ENCODE measurements at regions not wholly inside any gene's neighbourhood (a gene's known extent, or its start where the extent isn't known, plus 50 kb on each side); places are given as distances from the start of the nearest gene placed in this dataset.

DNA sequence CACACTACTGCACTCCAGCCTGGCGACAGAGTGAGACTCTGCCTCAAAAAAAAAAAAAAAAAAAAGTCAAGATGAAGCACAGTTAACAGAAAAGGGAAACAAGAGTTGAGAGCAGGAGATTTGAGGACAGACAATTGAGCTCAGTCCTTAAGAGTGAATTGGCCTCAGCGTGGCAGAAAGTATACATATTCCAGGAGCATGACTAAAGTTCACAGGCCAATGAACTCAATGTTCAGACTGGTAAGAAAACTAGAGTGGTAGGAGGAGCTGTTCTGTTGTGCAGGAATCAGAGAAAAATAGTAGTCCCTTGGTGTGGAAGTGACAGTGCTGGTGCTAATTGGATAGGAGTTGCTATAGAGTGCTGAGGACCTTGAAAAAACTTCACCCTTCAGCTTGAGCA lies 60.0 kb downstream of the NRN1 start:
- no peak for DNase-seq

DNA sequence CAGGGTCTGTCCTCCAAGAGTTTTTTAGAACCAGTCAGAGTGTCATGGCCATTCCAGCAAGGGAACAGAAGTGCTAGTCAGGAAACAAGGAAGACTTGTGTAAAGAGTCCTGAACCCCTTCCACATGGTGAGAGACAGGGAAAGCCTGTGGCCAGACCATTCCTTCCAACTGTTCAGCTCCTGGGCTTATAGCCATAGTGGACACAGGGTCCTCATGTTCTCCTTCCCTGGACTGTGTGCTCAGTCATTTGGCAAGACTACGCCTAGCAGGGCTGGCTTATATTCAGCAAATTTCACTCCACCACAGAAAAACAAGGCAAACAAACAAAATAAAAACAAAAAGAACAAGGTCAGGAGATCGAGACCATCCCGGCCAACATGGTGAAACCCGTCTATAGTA lies 60.5 kb downstream of the NRN1 start:
- no peak for DNase-seq

DNA sequence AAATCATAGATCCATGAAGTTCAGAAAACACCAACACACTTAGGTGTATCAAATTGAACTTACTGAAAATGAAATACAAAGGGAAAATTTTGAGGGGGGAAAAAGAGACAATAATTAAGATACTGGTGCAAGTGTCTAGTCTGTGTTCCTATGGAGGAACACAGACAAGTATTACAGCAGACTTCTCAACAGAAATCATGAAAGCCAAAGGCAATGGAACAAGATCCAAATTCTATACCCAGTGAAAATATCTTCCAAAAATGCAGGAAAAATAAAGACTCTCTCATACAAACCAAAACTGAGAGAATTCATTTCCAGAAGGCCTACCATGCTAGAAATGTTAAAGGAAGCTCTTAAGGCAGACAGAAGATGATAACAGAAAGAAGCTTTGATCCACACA lies 63.1 kb downstream of the NRN1 start:
- no peak for DNase-seq

DNA sequence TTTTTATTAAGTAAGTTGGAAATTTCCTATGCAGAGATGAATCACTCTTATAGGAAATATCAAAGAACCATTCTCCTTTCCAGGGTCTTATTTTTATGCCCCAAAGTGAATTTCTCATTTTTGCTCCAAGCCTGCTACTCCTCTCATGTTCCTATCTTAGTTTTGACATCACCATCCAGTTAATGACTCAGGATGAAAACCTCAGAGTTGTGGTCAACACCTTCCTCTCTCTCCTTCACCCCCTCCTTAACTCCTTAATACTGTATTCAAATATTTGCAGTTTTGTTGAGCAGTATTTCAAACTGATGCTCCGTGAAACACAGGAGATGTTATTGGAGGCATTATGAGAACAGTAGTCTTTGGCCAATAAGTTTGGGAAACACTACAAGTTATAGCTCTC lies 64.1 kb downstream of the NRN1 start:
- DNase-seq = no peak

DNA sequence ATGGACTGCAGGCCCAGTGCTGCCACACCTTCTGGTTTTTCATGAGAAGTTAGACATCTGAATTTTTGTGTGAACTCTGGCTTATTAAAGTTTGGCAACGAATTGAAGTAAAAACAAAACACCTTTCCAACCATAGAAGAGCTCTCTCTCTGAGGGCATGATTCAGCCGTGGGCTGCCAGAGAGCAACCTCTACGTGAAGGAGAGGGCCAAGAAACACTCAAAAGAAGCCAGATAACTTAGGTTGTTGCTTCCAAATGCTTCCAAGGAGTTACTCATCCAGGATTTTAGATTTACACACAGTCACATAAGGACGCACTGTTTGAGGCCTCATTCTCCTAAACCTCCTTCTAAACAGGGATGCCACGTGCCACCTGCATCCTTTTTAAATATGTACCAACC lies 65.5 kb downstream of the NRN1 start:
- DNase-seq = no peak

DNA sequence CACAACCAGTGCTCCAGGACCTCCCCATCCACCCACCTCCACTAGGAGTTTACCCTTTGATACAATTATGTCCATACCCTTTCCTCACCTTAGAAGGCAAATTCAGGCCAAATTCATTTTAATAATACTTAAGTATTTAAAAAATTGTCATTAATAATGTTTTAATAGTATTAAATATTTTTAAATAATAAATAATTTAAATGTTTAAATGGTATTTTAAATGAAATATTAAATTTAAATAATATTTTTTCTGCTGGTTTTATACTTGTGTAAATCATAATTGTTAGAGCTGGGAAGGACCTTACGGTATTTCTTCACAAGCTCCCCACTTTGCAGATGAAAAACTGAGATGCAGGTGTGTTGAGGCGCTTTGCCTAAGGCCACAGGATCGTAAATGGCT lies 67.8 kb downstream of the NRN1 start:
- no peak for DNase-seq

DNA sequence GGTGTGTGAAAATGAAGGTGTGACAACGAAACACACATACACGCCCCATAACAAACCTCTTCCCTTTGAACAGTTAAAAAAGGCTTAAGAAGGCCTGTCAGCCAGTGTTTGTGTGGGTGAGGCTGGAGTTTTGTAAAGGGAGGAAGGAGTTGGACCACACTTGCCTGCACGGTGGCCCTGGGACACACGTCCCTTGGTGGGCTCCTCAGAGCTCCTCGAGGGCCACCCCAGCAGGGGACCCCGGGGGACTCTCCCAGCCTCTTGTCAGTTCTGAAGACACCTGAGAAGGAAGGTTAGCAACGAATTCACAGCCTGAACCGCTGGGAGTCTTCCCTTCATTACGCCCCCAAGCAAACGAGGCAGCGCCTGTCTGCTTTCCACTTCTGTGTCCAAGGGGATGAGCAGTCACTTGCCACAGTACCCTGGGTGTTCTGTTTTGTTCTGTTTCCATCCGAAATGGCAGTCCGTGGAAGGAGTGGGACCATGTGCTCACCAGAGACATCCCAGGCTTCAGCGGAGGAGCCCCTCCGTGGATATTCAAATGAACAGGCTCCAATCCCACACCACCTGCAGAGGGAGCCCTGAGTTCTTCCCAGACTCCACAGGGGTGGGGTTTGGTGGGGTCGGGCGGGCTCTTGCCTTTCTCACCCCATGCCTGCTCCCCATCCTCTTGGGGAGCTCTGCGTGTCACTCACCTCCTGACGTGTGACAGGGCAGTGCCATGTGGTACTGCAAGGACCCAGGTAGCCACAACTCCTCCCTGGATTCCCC lies 68.6 kb downstream of the NRN1 start:
- DNase-seq = no peak

DNA sequence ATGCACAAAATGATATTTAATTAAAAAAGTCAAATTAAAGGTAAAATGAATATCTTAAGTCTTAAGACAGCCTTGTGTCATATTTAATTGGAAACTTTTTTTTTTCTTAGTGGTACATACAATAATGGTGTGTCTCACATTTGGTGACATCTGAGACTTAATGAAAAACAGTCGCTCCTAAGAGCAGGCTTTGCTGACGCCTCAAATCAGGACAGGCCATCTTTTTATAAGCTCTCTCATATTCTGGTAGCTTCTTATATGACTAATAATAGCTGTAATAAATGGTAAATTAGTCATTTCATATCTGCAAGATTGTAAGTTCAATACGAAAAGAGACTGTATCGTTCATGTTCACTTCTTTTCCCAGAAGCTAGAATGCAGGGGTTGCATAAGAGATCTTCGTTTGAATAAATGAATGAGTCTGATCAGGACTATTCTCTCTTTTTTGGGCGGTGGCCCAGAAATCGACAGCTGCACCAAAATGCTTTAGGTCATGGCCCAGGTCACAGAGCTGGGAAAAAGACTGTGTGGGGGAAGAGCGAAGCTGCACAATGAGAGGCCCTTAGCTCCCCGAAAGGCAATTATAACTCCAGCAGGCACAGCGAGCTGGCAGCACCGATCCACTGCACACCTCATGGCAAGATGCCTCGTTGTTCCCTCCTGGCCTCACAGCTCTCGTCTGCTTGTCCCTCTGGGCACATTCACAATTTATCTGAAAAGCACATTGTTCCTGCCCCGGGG lies 69.4 kb downstream of the NRN1 start:
- no peak for DNase-seq

DNA sequence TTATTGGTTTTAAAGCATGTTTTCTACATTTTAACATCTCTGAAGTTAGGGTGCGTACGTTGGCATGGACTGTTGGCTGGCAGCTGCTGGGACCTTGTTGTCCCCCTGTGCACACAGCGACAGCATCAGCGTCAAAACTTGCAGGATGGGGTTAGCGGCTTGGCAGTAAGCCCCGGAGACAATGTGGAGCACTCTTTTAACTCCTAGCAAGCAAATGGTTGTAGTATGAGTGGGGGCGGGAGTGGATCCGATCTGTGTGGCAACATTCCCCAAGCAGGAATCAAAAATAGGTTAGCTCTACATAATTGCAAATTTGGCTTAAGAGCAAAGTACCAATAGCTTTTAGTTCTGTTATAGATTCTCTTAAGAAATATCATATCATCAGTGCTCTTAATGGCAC lies 70.1 kb downstream of the NRN1 start:
- no peak for DNase-seq

DNA sequence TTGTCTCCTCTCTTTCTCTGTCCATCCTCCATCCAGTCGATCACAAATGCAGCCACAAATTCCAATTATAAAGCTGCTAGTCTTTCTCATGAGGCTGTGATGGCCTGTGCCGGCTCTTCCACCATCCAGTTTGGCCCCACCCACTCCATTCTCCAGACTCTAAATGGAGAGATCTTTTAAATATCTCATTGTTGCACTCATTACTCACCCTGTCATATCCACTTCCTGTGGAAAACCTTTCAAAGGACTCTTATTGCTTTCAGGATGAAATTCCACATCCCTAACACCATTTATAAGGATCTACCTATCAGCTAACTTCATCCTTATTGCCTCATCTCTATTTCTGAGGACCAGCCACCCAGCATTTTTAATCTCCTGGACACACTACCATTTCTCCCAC lies 70.6 kb downstream of the NRN1 start:
- DNase-seq = no peak

DNA sequence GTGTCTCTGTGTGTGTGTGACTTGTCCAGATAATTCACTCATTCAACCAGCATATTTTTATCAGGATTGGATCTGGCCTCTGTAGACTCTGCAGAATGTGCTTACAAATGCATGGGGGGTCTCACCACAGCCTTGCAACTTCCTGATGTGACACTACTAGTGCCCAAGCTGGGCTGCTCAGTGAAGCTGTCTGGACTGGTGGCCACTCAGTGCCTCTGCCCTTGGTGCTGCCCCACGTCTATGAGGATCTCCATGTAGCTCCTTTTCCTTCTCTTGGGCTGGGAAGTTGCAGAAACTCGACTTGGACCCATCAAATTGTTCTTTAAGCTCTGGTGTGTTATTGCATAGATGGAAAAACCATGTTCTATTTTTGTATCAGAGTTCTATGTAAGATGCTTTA lies 75.8 kb downstream of the NRN1 start:
- no peak for DNase-seq

DNA sequence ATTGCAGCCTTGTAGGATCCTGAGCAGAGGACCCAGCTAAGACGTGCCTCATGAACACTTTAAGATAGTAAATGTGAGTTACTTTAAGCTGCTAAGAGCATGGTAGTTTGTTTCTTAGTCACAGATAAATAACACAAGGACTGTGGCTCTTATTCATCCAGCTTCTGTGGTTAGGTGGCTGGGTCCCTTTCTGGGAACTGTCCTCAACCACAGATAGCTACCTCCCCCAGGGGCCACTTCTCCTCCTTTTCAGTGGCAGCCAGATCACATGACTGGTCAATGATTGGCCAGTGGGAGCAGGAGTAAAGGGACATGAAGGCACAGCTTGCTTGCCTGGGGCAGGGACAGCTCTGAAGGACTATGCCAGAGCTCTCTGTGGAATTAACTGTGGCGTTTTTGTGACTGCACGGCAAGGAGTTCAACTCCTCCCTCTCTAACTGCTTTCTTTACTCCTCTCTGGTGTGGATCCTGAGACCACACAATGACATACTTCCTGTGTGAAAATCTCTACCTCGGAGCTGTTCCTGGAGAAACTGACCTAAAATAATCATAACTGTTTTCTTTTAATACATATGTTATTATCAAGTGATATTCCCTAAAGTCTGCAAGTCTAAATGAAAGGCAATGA lies 76.5 kb downstream of the NRN1 start:
- DNase-seq = no peak

DNA sequence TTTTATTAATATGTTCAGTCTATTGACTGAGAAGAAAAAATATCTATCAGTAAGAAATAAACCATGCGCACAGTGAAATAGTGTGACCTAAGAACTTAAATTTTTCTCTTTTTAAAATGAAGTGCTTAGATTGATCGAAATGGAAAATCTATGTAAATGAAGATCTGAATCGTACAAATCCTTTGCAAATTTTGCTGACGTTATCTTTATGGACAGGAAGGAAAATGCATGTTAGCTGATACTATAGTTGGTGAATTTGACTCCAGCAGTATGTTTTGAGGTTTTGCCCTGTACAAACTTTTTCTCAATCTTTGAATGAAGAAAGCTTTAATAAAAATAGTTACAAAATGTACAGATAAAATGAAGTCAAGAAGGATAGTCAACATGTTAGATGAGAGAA lies 82.9 kb downstream of the NRN1 start:
- DNase-seq = no peak

DNA sequence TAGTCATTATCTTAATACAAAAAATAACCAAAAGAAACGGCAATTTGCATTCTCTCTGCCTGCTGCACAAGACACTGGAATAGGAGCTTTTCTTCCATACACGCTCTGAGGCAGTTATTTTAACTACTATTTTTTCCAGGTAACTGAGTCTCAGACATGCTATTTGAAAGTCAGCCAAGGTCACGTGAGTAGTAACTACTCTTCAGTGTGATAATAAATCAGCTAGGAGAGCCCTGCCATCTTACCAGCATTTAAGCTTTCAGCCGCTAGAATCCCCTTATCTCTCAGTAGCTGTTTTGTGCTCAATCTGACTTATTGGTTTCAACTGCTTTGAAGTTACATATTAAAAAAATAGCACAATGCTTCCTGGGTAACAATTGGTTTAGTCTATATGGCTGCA lies 84.5 kb downstream of the NRN1 start:
- DNase-seq = no peak

DNA sequence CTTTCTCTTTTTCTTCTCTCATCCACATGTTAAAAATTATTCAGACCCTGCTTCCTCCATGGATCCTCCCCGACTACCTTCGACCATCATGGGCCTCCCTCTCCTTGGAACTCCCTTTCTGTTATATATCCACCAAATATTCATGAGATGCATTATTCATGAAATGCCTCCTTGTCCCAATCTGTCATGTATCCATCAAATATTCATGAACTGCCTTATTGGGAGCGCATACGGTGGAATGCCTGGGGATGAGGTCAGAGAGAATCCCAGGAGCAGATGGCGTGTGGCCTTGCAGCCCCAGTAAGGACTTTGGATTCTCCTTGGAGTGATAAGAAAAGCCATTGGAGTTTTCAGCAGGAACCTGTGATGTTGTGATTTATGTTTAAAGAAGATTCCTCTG lies 97.0 kb downstream of the NRN1 start:
- DNase-seq = no peak

DNA sequence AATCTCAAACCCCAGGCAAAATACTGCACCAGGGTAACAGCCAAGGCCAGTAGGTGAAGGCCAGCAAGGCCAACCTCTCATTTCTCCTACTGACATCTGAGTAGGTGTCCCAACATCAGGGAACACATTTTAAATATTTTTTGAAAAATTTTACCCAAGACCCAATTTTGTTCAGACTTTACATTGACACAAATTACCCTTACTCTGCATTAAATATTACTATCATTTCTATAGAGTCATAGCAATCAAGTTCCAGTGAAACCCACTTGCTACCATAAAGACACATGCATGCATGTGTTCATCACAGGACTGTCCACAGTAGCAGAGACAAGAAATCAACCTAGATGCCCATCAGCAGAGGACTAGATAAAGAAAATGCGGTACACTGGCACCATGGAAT lies 99.9 kb downstream of the NRN1 start:
- no peak for DNase-seq

DNA sequence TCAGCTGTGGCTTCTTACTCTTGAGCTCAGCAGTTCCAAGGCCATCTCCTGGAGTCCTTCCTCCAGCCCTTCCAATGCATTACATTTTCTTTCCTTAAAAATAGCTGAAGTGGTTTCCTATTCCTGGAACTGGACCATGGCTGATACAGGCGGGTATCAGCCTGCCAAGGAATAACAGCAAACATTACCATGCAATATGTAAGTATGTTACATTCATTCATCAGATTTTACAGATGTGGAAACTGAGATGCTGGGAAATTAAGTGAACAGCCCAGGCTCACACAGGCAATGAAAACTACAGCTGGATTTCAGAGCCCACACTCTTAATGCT lies 100.4 kb downstream of the NRN1 start:
- DNase-seq = no peak

DNA sequence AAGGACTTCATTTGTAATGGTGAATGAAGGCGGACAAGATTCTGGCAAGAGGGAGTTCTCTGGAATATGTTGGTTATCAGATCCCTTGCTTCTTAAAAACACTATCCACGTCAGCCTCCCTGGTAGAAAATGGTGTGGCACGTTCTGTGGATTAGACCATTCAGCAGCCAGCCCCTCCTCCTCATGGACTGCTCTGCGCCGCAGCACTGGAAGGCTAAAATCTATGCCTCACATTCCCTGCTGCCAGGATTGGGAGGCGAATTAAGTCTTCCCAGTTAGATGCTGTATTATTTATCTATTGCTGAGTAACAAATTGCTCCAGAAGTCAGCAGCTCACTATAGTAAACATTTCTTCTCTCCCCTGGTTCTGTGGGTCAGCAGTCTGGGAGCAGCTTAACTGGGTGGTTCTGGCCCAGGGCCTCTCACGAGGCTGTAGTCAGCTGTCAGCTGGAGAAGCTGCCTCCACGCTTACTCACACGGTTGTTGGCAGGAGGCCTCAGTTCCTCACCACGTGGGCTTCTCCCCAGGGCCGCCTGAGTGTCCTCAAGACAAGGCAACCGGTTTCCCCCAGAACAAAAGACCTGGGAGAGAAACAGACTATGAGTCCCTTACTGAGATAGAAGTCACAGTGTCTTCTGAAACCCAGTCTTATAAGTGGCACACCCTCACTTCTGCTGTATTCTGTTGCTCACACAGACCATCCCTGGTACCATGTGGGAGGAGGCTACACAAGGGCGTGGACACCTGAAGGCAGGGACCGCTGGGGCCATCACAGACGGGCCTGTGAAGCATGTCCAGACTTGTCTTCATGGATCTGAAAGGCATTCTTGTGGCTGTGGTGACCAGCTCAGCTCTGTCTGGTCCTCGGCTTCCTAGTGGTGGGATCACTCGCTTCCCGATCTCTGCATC lies 101.0 kb downstream of the NRN1 start:
- no peak for DNase-seq

DNA sequence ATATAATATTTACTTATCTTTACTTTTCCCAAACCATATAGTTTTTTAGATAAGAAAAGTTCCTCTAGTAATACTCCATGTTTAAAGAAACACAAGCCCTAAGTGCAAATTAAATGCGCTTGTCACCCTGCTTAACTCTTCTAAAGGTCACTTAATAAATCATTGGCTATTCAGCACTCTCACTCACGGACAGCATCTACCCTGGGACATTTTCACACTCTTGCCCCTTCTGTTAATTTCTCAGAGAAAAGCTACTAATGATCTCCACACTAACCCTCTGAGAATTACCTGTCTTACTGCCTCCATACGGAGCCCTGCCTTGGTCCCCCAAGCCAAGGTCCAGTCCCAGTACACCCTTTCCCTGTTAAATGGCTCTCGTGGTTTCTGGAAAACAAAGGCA lies 102.2 kb downstream of the NRN1 start:
- no peak for DNase-seq

DNA sequence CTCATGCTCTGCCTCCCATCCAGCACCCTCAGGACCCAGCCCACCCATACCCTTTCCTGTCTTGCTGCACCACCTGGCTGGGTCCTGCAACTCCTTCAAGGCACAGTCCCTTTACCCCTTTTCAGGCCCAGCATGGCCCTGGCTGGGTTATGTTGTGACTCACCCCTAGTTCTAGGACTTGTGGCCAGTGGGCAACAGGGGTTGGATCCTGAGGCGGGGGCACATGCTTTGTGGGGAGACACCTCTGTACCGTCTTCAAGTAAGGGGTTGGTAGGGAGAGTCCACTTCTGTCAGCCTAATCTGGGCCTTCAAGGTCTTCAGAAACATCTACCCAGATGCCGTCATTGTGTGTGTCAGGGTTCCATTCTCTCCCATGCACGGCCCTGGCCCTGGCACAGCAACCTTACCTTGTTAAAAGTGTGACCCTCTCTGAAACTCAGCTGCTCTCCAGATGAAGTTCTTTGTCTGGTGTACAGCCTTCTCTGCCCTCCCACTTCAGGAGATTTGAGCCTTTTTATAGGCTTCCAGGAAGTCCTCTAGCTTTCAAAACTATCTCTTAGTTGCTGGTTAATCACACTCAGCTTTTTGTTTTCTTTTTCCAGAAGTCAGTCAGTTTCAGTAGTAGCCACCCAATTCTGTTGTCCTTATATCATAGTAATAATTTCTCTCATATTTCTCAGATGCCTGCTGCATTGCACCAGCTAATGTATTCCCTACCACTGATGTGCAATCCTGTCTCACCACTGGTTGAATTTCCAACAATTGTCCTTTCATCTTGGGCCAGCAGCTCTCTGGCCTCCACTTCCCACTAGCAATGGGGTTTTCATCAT lies 107.3 kb downstream of the NRN1 start:
- DNase-seq = no peak

DNA sequence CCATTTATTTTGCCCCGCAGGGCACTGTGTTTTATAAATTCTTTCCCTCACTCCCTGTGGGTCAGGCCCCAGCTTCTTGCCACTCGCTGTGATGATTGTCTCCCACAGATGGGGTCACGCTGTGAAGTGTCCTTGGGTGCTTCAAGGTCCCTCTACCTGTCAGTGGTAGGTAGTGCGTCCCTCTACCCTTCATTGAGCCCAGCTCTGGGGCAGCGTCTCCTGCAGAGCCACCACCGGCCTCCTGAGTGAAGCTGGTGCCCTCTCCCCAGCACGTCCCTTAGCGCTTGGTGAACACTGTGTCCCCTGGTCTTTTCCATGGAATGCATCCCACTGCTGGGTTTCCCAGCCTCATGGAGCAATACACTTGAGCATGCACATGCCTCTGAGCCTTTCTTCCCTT lies 108.2 kb downstream of the NRN1 start:
- no peak for DNase-seq

DNA sequence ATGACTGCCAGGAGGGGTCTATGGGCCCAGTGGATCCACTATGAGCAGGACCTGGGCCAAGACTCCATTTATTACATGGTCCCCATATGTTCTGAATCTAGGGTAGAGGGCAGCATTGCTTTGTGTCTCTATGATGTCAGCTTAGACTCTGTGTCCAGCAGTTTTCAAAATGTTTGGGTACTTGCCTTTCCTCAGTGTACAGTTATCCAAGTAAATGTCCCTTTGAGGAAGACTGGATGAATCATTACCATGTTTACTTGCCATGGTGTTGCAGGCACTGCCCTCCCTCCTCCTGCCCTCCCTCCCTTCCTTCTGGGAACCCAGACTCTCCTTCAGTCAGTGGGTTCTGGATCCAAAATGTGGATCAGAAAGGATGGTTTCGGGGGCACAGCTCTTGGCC lies 108.6 kb downstream of the NRN1 start:
- DNase-seq = no peak

All from NCI-H2171 (cell line).